Skeletal muscle satellite cell (primary cell): ENCODE measurements at regions not wholly inside any gene's neighbourhood (a gene's known extent, or its start where the extent isn't known, plus 50 kb on each side); places are given as distances from the start of the nearest gene placed in this dataset.

Experiments used
- H3K27me3 ChIP-seq: 2 replicates; pipeline ENCODE4 v1.7.0; 2013; ENCODE audit warnings: low read length; ENCODE audit not compliant: control insufficient read depth, insufficient read depth
- H3K36me3 ChIP-seq: 2 replicates; pipeline ENCODE4 v1.7.0; 2013; ENCODE audit warnings: mild to moderate bottlenecking, control low read depth, low read length; ENCODE audit not compliant: insufficient read depth
- H3K4me1 ChIP-seq: 2 replicates; pipeline ENCODE4 v1.7.0; 2013; ENCODE audit warnings: low read length; ENCODE audit not compliant: control insufficient read depth, insufficient read depth
- H3K4me2 ChIP-seq: 2 replicates; pipeline ENCODE4 v1.7.0; 2013; ENCODE audit warnings: mild to moderate bottlenecking, low read length
- H3K4me3 ChIP-seq: 2 replicates; pipeline ENCODE4 v1.7.0; 2013; ENCODE audit warnings: low read length
- H3K9ac ChIP-seq: 2 replicates; pipeline ENCODE4 v1.7.0; 2013; ENCODE audit warnings: mild to moderate bottlenecking, low read depth, low read length, moderate library complexity
- H3K9me3 ChIP-seq: replicated peaks from 2 replicates; pipeline ENCODE4 v1.7.0; 2013; ENCODE audit warnings: mild to moderate bottlenecking, control low read depth, low read length

GRCh38 chr5:152824316-152824715 is 419.2 kb upstream of the NMUR2 start:
- H3K9me3 ChIP-seq: no peaks in the 10 kb centered on the region
- H3K4me1 ChIP-seq: no peaks in the 10 kb centered on the region
- H3K27me3 ChIP-seq: no peaks in the 10 kb centered on the region
- H3K9ac ChIP-seq: no peak overlapping the region
- H3K4me2 ChIP-seq: no peak overlapping the region
- H3K36me3 ChIP-seq: no peaks in the 10 kb centered on the region
- H3K4me3 ChIP-seq: no peak overlapping the region

DNA sequence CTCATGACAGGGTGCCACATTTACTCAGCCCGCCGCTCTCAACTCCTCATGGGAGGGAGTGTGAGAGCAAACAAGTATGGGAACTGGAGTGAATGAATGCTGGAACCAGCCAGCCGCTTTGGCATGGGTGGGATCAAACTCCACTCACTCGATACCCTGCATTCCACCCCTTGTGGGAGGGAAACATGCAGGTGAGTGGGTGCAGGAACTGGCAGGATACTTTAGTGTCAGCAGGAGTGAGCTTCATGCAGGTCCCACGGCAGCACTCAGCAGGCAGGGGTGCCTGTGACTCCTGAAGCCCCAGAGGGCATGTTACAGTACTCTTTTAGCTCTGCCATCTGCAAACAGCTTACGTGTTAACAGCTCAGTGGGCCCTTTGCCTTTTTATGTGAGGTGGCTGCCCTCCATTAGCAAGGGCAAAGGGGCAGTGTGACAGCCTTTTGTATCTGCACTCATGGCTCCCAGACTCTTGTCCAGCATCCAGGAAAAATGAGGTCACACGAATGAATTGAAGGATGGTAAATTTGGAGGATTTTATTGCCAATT is 433.2 kb upstream of the NMUR2 start:
- H3K36me3 ChIP-seq: no peaks in the 10 kb centered on the region

DNA sequence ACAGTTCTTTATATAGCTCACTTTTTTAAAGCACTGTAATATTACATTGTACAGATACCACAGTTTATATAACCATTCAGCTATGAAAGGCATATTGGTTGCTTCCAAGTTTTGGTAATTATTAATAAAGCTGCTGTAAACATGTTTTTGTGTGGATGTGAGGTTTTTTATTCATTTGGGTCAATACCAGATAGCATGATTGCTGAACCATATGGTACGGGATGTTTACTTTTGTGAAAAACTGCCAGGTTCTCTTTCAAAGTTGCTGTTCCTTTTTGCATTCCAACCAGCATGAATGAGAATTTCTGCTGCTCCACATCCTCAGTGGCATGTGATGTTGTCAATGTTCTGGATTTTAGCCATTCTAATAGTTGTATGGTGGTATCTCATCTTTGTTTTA is 439.6 kb upstream of the NMUR2 start:
- H3K27me3 ChIP-seq: no peaks in the 10 kb centered on the region
- no peaks in the 10 kb centered on the region for H3K36me3 ChIP-seq
- H3K4me2 ChIP-seq: no peak overlapping the region
- peaks cover 3% of the 10 kb centered on the region for H3K9me3 ChIP-seq
- H3K9ac ChIP-seq: no peak overlapping the region
- no peak overlapping the region for H3K4me3 ChIP-seq
- H3K4me1 ChIP-seq: no peaks in the 10 kb centered on the region

More for the DNA sequence above, 433.2 kb upstream of the NMUR2 start:
- Histone ChIP-seq H3K4me3 (no peak overlapping the region), H3K4me2 (no peak overlapping the region), H3K9me3 (peaks cover 3% of the 10 kb centered on the region), H3K4me1 (no peaks in the 10 kb centered on the region), H3K9ac (no peak overlapping the region), H3K27me3 (no peaks in the 10 kb centered on the region)

DNA sequence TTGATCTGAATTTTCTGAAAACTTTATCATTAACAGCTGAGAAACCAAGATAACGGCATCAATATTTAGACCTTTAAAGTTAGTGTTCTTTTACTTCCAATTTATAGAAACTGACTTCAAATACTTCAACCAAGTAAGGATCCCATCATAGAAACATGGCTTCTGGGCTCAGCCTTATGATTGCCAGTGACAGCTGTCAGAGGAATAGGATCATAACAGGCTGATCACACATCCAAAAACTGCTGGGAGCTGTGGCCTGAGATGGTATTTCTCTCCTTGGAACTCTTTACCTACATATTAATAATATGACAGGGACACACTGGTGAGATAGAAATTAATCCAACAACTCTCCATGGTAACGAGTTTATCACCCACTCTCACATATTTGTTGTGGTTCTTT is 448.3 kb upstream of the NMUR2 start:
- Histone ChIP-seq H3K4me3 (no peak overlapping the region), H3K36me3 (no peaks in the 10 kb centered on the region), H3K4me1 (no peaks in the 10 kb centered on the region), H3K9ac (no peak overlapping the region), H3K27me3 (no peaks in the 10 kb centered on the region), H3K9me3 (no peaks in the 10 kb centered on the region), H3K4me2 (no peak overlapping the region)

DNA sequence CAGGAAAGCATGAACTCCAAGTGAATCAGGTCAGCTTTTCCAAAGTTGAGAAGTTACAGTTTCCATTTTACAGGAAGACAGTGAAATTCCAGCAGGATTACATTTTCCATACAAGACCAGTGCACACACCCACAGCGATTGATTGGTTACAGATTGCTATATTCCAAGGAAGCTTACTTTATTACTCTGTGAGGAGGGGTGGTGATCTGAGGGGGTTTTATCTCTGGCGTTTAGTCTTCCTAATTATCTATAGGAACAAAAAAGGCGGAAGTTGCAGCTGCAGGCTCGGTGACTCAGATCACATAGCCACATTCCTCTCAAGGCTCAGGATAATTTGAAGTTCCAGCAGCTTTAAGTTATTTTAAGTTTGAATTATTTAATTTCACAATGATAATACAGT is 450.4 kb upstream of the NMUR2 start:
- H3K4me2 ChIP-seq: no peak overlapping the region
- H3K9ac ChIP-seq: no peak overlapping the region

GRCh38 chr5:152861231-152861630 is 456.2 kb upstream of the NMUR2 start:
- no peak overlapping the region for H3K4me2 ChIP-seq
- no peaks in the 10 kb centered on the region for H3K27me3 ChIP-seq
- H3K9me3 ChIP-seq: no peaks in the 10 kb centered on the region
- no peak overlapping the region for H3K9ac ChIP-seq
- no peaks in the 10 kb centered on the region for H3K4me1 ChIP-seq
- H3K36me3 ChIP-seq: no peaks in the 10 kb centered on the region
- H3K4me3 ChIP-seq: no peak overlapping the region

More for the DNA sequence above, 450.4 kb upstream of the NMUR2 start:
- no peaks in the 10 kb centered on the region for H3K36me3 ChIP-seq
- H3K9me3 ChIP-seq: no peaks in the 10 kb centered on the region
- no peaks in the 10 kb centered on the region for H3K27me3 ChIP-seq
- H3K4me3 ChIP-seq: no peak overlapping the region
- no peaks in the 10 kb centered on the region for H3K4me1 ChIP-seq

GRCh38 chr5:152864447-152864846 is 459.4 kb upstream of the NMUR2 start:
- Histone ChIP-seq H3K4me1 (no peaks in the 10 kb centered on the region), H3K36me3 (no peaks in the 10 kb centered on the region), H3K9ac (no peak overlapping the region), H3K9me3 (no peaks in the 10 kb centered on the region), H3K27me3 (no peaks in the 10 kb centered on the region), H3K4me2 (no peak overlapping the region), H3K4me3 (no peak overlapping the region)

- no peak overlapping the region for H3K9ac ChIP-seq
- no peaks in the 10 kb centered on the region for H3K4me1 ChIP-seq
- no peaks in the 10 kb centered on the region for H3K27me3 ChIP-seq
- H3K9me3 ChIP-seq: no peaks in the 10 kb centered on the region
- no peaks in the 10 kb centered on the region for H3K36me3 ChIP-seq
- no peak overlapping the region for H3K4me2 ChIP-seq
- no peak overlapping the region for H3K4me3 ChIP-seq
Measured at GRCh38 chr5:152864991-152865390, 459.9 kb upstream of the NMUR2 start.

- no peak overlapping the region for H3K4me2 ChIP-seq
Measured at GRCh38 chr5:152869971-152870370, 464.9 kb upstream of the NMUR2 start.

GRCh38 chr5:152882621-152883020 is 477.5 kb upstream of the NMUR2 start:
- H3K36me3 ChIP-seq: no peaks in the 10 kb centered on the region
- no peaks in the 10 kb centered on the region for H3K9me3 ChIP-seq
- no peak overlapping the region for H3K4me3 ChIP-seq
- H3K4me1 ChIP-seq: no peaks in the 10 kb centered on the region
- no peak overlapping the region for H3K9ac ChIP-seq
- no peak overlapping the region for H3K4me2 ChIP-seq
- no peaks in the 10 kb centered on the region for H3K27me3 ChIP-seq

More at GRCh38 chr5:152869971-152870370, 464.9 kb upstream of the NMUR2 start:
- Histone ChIP-seq H3K9me3 (no peaks in the 10 kb centered on the region), H3K9ac (no peak overlapping the region), H3K27me3 (no peaks in the 10 kb centered on the region), H3K36me3 (no peaks in the 10 kb centered on the region), H3K4me3 (no peak overlapping the region), H3K4me1 (no peaks in the 10 kb centered on the region)

DNA sequence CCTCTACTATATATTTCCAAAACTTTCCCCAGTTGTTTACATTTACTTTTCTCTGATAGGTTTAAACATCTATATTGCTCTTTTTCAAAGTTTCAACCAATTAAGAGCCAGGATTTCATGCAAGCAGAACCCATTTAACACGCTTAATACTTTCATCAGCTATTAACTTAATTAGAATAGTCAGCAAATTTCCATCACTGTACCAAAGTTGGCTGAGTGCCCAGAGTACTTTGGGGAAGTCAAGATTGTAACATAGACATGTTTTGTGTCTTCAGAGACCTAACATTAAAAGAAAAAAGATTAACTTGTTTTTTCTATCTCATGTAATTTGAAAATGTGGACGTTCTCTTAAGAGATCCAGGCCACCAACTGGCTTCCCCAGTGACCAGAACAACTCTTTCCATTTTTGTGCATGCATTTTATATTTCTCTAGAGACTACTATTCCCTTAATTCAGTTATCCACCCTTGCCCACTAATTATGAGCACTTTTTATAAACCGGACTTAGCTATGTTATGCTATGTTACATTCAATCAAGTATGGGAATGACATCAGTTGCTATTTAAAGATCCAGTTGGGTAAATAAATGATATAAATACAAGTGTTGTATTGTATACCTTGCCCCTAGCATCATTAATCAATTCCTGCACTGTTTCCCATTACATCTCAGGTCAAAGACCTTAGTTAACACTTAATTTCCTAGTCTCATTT is 478.1 kb upstream of the NMUR2 start:
- no peaks in the 10 kb centered on the region for H3K36me3 ChIP-seq
- no peak overlapping the region for H3K9ac ChIP-seq
- H3K4me3 ChIP-seq: no peak overlapping the region
- H3K9me3 ChIP-seq: no peaks in the 10 kb centered on the region
- H3K27me3 ChIP-seq: no peaks in the 10 kb centered on the region
- no peak overlapping the region for H3K4me2 ChIP-seq
- H3K4me1 ChIP-seq: no peaks in the 10 kb centered on the region

DNA sequence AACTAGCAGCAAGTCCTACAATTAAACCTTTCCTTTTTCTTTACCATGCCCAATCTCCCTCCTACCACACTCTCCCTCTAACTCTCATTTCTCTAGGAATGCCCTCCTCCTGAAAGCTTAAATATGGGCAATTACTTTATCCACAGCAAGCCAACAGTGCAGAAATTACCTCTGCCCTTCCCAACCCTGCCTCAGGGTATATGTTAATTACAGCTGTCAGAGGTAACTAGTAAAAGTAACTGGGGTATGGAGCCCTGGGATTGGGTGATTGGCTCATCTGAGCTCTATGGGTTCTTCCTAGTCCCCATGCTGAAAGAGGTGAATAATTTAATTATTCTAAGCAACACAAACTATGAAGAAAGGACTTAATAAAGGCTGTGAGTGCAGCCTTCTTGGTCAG is 478.9 kb upstream of the NMUR2 start:
- Histone ChIP-seq H3K4me1 (no peaks in the 10 kb centered on the region), H3K27me3 (no peaks in the 10 kb centered on the region), H3K9me3 (no peaks in the 10 kb centered on the region), H3K4me3 (no peak overlapping the region), H3K4me2 (no peak overlapping the region), H3K9ac (no peak overlapping the region), H3K36me3 (no peaks in the 10 kb centered on the region)
